H9 (cell line): ENCODE measurements at regions not wholly inside any gene's neighbourhood (a gene's known extent, or its start where the extent isn't known, plus 50 kb on each side); places are given as distances from the start of the nearest gene placed in this dataset.

Experiments used
- DNase-seq: peaks from one replicate; pipeline ENCODE4 v3.0.0-alpha.2; 2017
- H2AFZ ChIP-seq: one replicate; pipeline ENCODE4 v1.6.1; 2013; ENCODE audit warnings: mild to moderate bottlenecking, low read length, control low read depth, moderate library complexity
- H2AK5ac ChIP-seq: 2 replicates; pipeline ENCODE4 v1.6.1; 2013; ENCODE audit warnings: low read length, control low read depth, mixed read lengths; ENCODE audit not compliant: insufficient read length
- H2BK120ac ChIP-seq: one replicate; pipeline ENCODE4 v1.6.1; 2013; ENCODE audit warnings: low read depth, mild to moderate bottlenecking, low read length, control low read depth, inconsistent platforms; ENCODE audit not compliant: poor library complexity, severe bottlenecking
- H2BK12ac ChIP-seq: 2 replicates; pipeline ENCODE4 v1.6.1; 2013; ENCODE audit warnings: low read length, control low read depth, mixed read lengths, low read depth; ENCODE audit not compliant: insufficient read length
- H2BK15ac ChIP-seq: 2 replicates; pipeline ENCODE4 v1.6.1; 2013; ENCODE audit warnings: low read depth, low read length, control low read depth
- H2BK20ac ChIP-seq: one replicate; pipeline ENCODE4 v1.6.1; 2013; ENCODE audit warnings: low read depth, mild to moderate bottlenecking, low read length, control low read depth, inconsistent platforms; ENCODE audit not compliant: poor library complexity, severe bottlenecking
- H2BK5ac ChIP-seq: 2 replicates; pipeline ENCODE4 v1.6.1; 2013; ENCODE audit warnings: low read length, control low read depth, mixed read lengths; ENCODE audit not compliant: insufficient read length
- H3K14ac ChIP-seq: 2 replicates; pipeline ENCODE4 v1.6.1; 2013; ENCODE audit warnings: low read length, control low read depth; ENCODE audit not compliant: insufficient read depth
- H3K18ac ChIP-seq: 2 replicates; pipeline ENCODE4 v1.6.1; 2013; ENCODE audit warnings: low read depth, mild to moderate bottlenecking, mixed read lengths, low read length, control low read depth; ENCODE audit not compliant: insufficient read length
- H3K23ac ChIP-seq: 2 replicates; pipeline ENCODE4 v1.6.1; 2013; ENCODE audit warnings: low read length, control low read depth, mixed read lengths, low read depth; ENCODE audit not compliant: insufficient read length
- H3K23me2 ChIP-seq: 2 replicates; pipeline ENCODE4 v1.6.1; 2013; ENCODE audit warnings: low read depth, mild to moderate bottlenecking, mixed read lengths, low read length, control low read depth; ENCODE audit not compliant: insufficient read length, poor library complexity, severe bottlenecking
- H3K27ac ChIP-seq: 2 replicates; pipeline ENCODE4 v1.5.1; 2013; ENCODE audit warnings: low read length, control low read depth, mixed read lengths, low read depth; ENCODE audit not compliant: insufficient read length
- H3K27me3 ChIP-seq: 2 replicates; pipeline ENCODE4 v1.6.1; 2013; ENCODE audit warnings: low read length, control low read depth, inconsistent platforms; ENCODE audit not compliant: insufficient read depth
- H3K4ac ChIP-seq: 2 replicates; pipeline ENCODE4 v1.6.1; 2013; ENCODE audit warnings: low read depth, mild to moderate bottlenecking, control low read depth, inconsistent platforms, low read length, moderate library complexity
- H3K4me1 ChIP-seq: 2 replicates; pipeline ENCODE4 v1.6.1; 2013; ENCODE audit warnings: low read length, control low read depth, inconsistent platforms; ENCODE audit not compliant: insufficient read depth
- H3K4me2 ChIP-seq: 2 replicates; pipeline ENCODE4 v1.6.1; 2013; ENCODE audit warnings: low read length, control low read depth, mixed read lengths; ENCODE audit not compliant: insufficient read length, insufficient read depth
- H3K56ac ChIP-seq: 2 replicates; pipeline ENCODE4 v1.6.1; 2013; ENCODE audit warnings: low read depth, mild to moderate bottlenecking, mixed read lengths, low read length, control low read depth; ENCODE audit not compliant: insufficient read length
- H3K79me1 ChIP-seq: 2 replicates; pipeline ENCODE4 v1.6.1; 2013; ENCODE audit warnings: low read depth, mild to moderate bottlenecking, moderate library complexity, low read length, control low read depth, inconsistent platforms; ENCODE audit not compliant: insufficient read depth, poor library complexity, severe bottlenecking
- H3K79me2 ChIP-seq: 2 replicates; pipeline ENCODE4 v1.6.1; 2013; ENCODE audit warnings: low read length, control low read depth, inconsistent platforms; ENCODE audit not compliant: insufficient read depth
- H3K9ac ChIP-seq: 2 replicates; pipeline ENCODE4 v1.6.1; 2013; ENCODE audit warnings: low read length, control low read depth, mixed read lengths; ENCODE audit not compliant: insufficient read length; ENCODE audit errors: extremely low read depth
- H3K9me3 ChIP-seq: one replicate; pipeline ENCODE4 v1.6.1; 2013; ENCODE audit warnings: low read depth, low read length, inconsistent platforms; ENCODE audit not compliant: control insufficient read depth
- H3T11ph ChIP-seq: one replicate; pipeline ENCODE4 v1.6.1; 2013; ENCODE audit warnings: mild to moderate bottlenecking, low read length, control low read depth, inconsistent platforms
- H4K20me1 ChIP-seq: one replicate; pipeline ENCODE4 v1.6.1; 2013; ENCODE audit not compliant: control insufficient read depth, insufficient read length, insufficient read depth
- H4K5ac ChIP-seq: 2 replicates; pipeline ENCODE4 v1.6.1; 2013; ENCODE audit warnings: low read depth, mild to moderate bottlenecking, mixed read lengths, low read length, control low read depth; ENCODE audit not compliant: insufficient read length
- H4K8ac ChIP-seq: replicated peaks from 2 replicates; pipeline ENCODE4 v1.6.1; 2013; ENCODE audit warnings: low read length, control low read depth, mixed read lengths, low read depth; ENCODE audit not compliant: insufficient read length
- H4K91ac ChIP-seq: 2 replicates; pipeline ENCODE4 v1.6.1; 2013; ENCODE audit warnings: low read depth, mild to moderate bottlenecking, moderate library complexity, mixed read lengths, low read length, control low read depth; ENCODE audit not compliant: insufficient read length
- H3K27ac Mint-ChIP-seq, 3 experiments: 2 replicates in 2 of 3; 3 replicates in 1 of 3; pipeline ENCODE4 v1.8.0; 2020 to 2021; ENCODE audit warnings: mixed read lengths in 3 of 3, mild to moderate bottlenecking in 1 of 3, moderate library complexity in 1 of 3
- H3K27me3 Mint-ChIP-seq: 2 replicates; pipeline ENCODE4 v1.8.0; 2021; ENCODE audit warnings: low read depth, mild to moderate bottlenecking, moderate library complexity, mixed read lengths
- H3K36me3 Mint-ChIP-seq, 3 experiments: 2 replicates in 2 of 3; 3 replicates in 1 of 3; pipeline ENCODE4 v1.8.0; 2020 to 2021; ENCODE audit warnings: low read depth in 3 of 3, mixed read lengths in 3 of 3; ENCODE audit not compliant: insufficient read depth in 1 of 3
- H3K4me1 Mint-ChIP-seq, 2 experiments: 2 replicates each; pipeline ENCODE4 v1.8.0; 2020; ENCODE audit warnings: mixed read lengths in 2 of 2
- H3K4me3 Mint-ChIP-seq, 2 experiments: 2 replicates in 1 of 2; 3 replicates in 1 of 2; pipeline ENCODE4 v1.8.0; 2020 to 2021; ENCODE audit warnings: mild to moderate bottlenecking in 2 of 2, mixed read lengths in 2 of 2, moderate library complexity in 1 of 2
- H3K9me3 Mint-ChIP-seq, 2 experiments: 2 replicates in 1 of 2; 3 replicates in 1 of 2; pipeline ENCODE4 v1.8.0; 2020; ENCODE audit warnings: mild to moderate bottlenecking in 2 of 2, mixed read lengths in 2 of 2, moderate library complexity in 1 of 2
- WGBS: extraction: QIAGEN DNeasy Blood & Tissue Kit; methylation state at CpG from one replicate; pipeline ENCODE4 v1.1.7; 2013; ENCODE audit warnings: missing lambda C conversion rate, low lambda C conversion rate, mixed read lengths; ENCODE audit not compliant: insufficient read length; ENCODE audit errors: extremely low coverage; 5-methylcytosine and 5-hydroxymethylcytosine counted together
- TF ChIP-seq, protein P1 (sequence below): fragments of 200-600 bp; sonication (generic); conservative IDR thresholded peaks from 3 replicates; pipeline ENCODE4 v1.8.0; 2021; ENCODE audit warnings: antibody characterized with exemption, mild to moderate bottlenecking

DNA sequence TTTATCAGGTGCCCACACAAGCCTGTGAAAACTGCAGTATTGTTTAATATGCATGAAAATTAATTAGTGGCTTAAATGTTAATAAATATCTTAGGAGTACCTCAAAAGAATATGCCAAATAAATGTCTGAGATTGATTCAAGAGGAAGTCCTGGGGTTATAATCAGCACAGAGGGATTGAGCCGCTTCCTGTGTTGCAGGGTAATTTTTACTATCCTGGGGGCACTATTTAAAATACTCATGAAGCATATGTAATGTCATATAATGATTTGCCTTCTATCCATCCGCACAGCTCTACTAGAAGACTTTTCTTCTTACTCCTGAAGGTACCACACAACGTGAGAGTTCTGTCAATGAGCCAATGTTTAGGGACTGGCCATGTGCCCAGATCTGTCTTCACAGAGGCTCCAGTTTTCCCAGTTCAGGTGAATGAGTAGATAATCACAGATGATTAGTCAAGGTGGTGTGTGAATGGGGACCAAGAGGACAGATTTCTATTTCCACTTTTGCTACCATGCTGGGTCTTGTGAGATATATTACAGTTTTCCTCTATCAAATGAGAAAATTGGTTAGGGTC lies 233.3 kb downstream of the USP46 start:
- no CpG with 5 or more reads among the region's 3 CpGs for WGBS
- no peaks in the 10 kb centered on the region for H3K79me2 ChIP-seq
- H3K4me1 Mint-ChIP-seq: peaks cover 8 to 13% of the 10 kb centered on the region in 2 experiments

More for the DNA sequence above, 233.3 kb downstream of the USP46 start:
- no peak for DNase-seq
- no peak overlapping the region for H4K8ac ChIP-seq
- no peaks in the 10 kb centered on the region for H3K79me1 ChIP-seq
- no peak overlapping the region for H3K18ac ChIP-seq
- H4K91ac ChIP-seq: no peak overlapping the region
- no peak overlapping the region for H3K14ac ChIP-seq
- no peak overlapping the region for H2BK120ac ChIP-seq
- H3K23ac ChIP-seq: no peak overlapping the region
- Mint-ChIP-seq H3K9me3 (peaks cover 2 to 8% of the 10 kb centered on the region in 2 experiments; a peak in 2 of 5 replicates), H3K27me3 (no peaks in the 10 kb centered on the region), H3K4me3 (no peak overlapping the region), H3K36me3 (peaks cover 0 to 5% (median 1%) of the 10 kb centered on the region in 3 experiments; a peak in 2 of 7 replicates), H3K27ac (0 out of 7 replicates have a peak overlapping the region, but pooled peaks of 1 of the 3 experiments have one; percentile 28)
- H4K20me1 ChIP-seq: no peaks in the 10 kb centered on the region
- H3K23me2 ChIP-seq: no peaks in the 10 kb centered on the region
- H2AFZ ChIP-seq: no peak overlapping the region
- no peak overlapping the region for H3K9ac ChIP-seq
- no peak overlapping the region for H3K4me2 ChIP-seq
- no peak overlapping the region for H2BK20ac ChIP-seq
- H3K27me3 ChIP-seq: no peaks in the 10 kb centered on the region
- TF ChIP-seq, protein P1, sequence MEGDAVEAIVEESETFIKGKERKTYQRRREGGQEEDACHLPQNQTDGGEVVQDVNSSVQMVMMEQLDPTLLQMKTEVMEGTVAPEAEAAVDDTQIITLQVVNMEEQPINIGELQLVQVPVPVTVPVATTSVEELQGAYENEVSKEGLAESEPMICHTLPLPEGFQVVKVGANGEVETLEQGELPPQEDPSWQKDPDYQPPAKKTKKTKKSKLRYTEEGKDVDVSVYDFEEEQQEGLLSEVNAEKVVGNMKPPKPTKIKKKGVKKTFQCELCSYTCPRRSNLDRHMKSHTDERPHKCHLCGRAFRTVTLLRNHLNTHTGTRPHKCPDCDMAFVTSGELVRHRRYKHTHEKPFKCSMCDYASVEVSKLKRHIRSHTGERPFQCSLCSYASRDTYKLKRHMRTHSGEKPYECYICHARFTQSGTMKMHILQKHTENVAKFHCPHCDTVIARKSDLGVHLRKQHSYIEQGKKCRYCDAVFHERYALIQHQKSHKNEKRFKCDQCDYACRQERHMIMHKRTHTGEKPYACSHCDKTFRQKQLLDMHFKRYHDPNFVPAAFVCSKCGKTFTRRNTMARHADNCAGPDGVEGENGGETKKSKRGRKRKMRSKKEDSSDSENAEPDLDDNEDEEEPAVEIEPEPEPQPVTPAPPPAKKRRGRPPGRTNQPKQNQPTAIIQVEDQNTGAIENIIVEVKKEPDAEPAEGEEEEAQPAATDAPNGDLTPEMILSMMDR: no peak
- no peak overlapping the region for H3K4ac ChIP-seq
- H2AK5ac ChIP-seq: no peak overlapping the region
- no peak overlapping the region for H3K27ac ChIP-seq
- H4K5ac ChIP-seq: no peak overlapping the region
- no peaks in the 10 kb centered on the region for H3K4me1 ChIP-seq
- no peak overlapping the region for H2BK15ac ChIP-seq
- H2BK12ac ChIP-seq: no peak overlapping the region
- H3K56ac ChIP-seq: no peak overlapping the region
- no peak overlapping the region for H2BK5ac ChIP-seq
- no peaks in the 10 kb centered on the region for H3K9me3 ChIP-seq
- no peak overlapping the region for H3T11ph ChIP-seq
